ENCODE measurements at regions not wholly inside any gene's neighbourhood (a gene's known extent, or its start where the extent isn't known, plus 50 kb on each side); places are given as distances from the start of the nearest gene placed in this dataset.

- FAIRE-seq (no peak), DNase-seq (ENCODE audit: low read depth) (no peak)
- Histone ChIP-seq H2AFZ (ENCODE audit: low read depth, low read length) (no peak overlapping the region), H3K27ac (ENCODE audit: low read depth, low read length) (no peak overlapping the region), H3K27me3 (ENCODE audit: insufficient read depth, low read length) (no peaks in the 10 kb centered on the region), H4K20me1 (ENCODE audit: insufficient read depth, low read length) (no peaks in the 10 kb centered on the region), H3K4me3 (ENCODE audit: insufficient read depth, low read depth, low read length) (no peak overlapping the region), H3K9ac (ENCODE audit: low read length) (no peak overlapping the region), H3K9me3 (ENCODE audit: insufficient read depth, low read depth, low read length) (no peaks in the 10 kb centered on the region), H3K4me2 (ENCODE audit: low read length) (no peak overlapping the region), H3K4me1 (ENCODE audit: insufficient read depth, low read length) (peaks cover 14% of the 10 kb centered on the region), H3K79me2 (ENCODE audit: insufficient read depth, low read length) (no peaks in the 10 kb centered on the region), H3K36me3 (ENCODE audit: insufficient read depth, low read length) (no peaks in the 10 kb centered on the region)
- Mint-ChIP-seq H3K27me3 (ENCODE audit: low read depth, unreplicated experiment) (no peaks in the 10 kb centered on the region), H3K27ac (ENCODE audit: unreplicated experiment) (no peak overlapping the region), H3K36me3 (ENCODE audit: low read depth, unreplicated experiment) (no peaks in the 10 kb centered on the region), H3K4me1 (ENCODE audit: low read depth, unreplicated experiment) (peaks cover 22% of the 10 kb centered on the region), H3K4me3 (ENCODE audit: unreplicated experiment) (no peak overlapping the region), H3K9me3 (ENCODE audit: unreplicated experiment) (peaks cover 8% of the 10 kb centered on the region)
- TF ChIP-seq EZH2 (IDR thresholded peaks at IDR 0.05; ENCODE audit: insufficient read depth, low read length) (no peak), CTCF (IDR thresholded peaks at IDR 0.05; ENCODE audit: insufficient read depth, low read depth, low read length) (no peak)
Measured at GRCh38 chr6:139602577-139602976, 228.1 kb upstream of the CITED2 start.

GRCh38 chr6:139600919-139601475 is 226.5 kb upstream of the CITED2 start:
- Mint-ChIP-seq H3K4me3 (ENCODE audit: unreplicated experiment) (no peak overlapping the region), H3K9me3 (ENCODE audit: unreplicated experiment) (peaks cover 8% of the 10 kb centered on the region), H3K27me3 (ENCODE audit: low read depth, unreplicated experiment) (no peaks in the 10 kb centered on the region), H3K27ac (ENCODE audit: unreplicated experiment) (no peak overlapping the region), H3K4me1 (ENCODE audit: low read depth, unreplicated experiment) (peaks cover 20% of the 10 kb centered on the region), H3K36me3 (ENCODE audit: low read depth, unreplicated experiment) (no peaks in the 10 kb centered on the region)
- DNase-seq (ENCODE audit: low read depth) = no peak
- Histone ChIP-seq H3K4me1 (ENCODE audit: insufficient read depth, low read length) (peaks cover 25% of the 10 kb centered on the region), H3K27ac (ENCODE audit: low read depth, low read length) (no peak overlapping the region), H2AFZ (ENCODE audit: low read depth, low read length) (no peak overlapping the region), H4K20me1 (ENCODE audit: insufficient read depth, low read length) (no peaks in the 10 kb centered on the region), H3K36me3 (ENCODE audit: insufficient read depth, low read length) (no peaks in the 10 kb centered on the region), H3K4me3 (ENCODE audit: insufficient read depth, low read depth, low read length) (no peak overlapping the region), H3K9ac (ENCODE audit: low read length) (no peak overlapping the region), H3K79me2 (ENCODE audit: insufficient read depth, low read length) (no peaks in the 10 kb centered on the region), H3K9me3 (ENCODE audit: insufficient read depth, low read depth, low read length) (no peaks in the 10 kb centered on the region), H3K27me3 (ENCODE audit: insufficient read depth, low read length) (no peaks in the 10 kb centered on the region), H3K4me2 (ENCODE audit: low read length) (no peak overlapping the region)
- TF ChIP-seq EZH2 (IDR thresholded peaks at IDR 0.05; ENCODE audit: insufficient read depth, low read length) (no peak), CTCF (IDR thresholded peaks at IDR 0.05; ENCODE audit: insufficient read depth, low read depth, low read length) (no peak)
- FAIRE-seq = no peak

GRCh38 chr6:139600343-139600742 is 225.9 kb upstream of the CITED2 start:
- H3K4me2 ChIP-seq (ENCODE audit: low read length) = no peak overlapping the region
- H3K79me2 ChIP-seq (ENCODE audit: insufficient read depth, low read length) = no peaks in the 10 kb centered on the region
- Mint-ChIP-seq H3K9me3 (ENCODE audit: unreplicated experiment) (peaks cover 8% of the 10 kb centered on the region), H3K36me3 (ENCODE audit: low read depth, unreplicated experiment) (no peaks in the 10 kb centered on the region), H3K27me3 (ENCODE audit: low read depth, unreplicated experiment) (no peaks in the 10 kb centered on the region), H3K4me1 (ENCODE audit: low read depth, unreplicated experiment) (peaks cover 22% of the 10 kb centered on the region), H3K4me3 (ENCODE audit: unreplicated experiment) (no peak overlapping the region), H3K27ac (ENCODE audit: unreplicated experiment) (no peak overlapping the region)
- H3K9ac ChIP-seq (ENCODE audit: low read length) = no peak overlapping the region
- no peaks in the 10 kb centered on the region for H3K27me3 ChIP-seq (ENCODE audit: insufficient read depth, low read length)
- H3K4me1 ChIP-seq (ENCODE audit: insufficient read depth, low read length) = peaks cover 25% of the 10 kb centered on the region
- H3K27ac ChIP-seq (ENCODE audit: low read depth, low read length) = no peak overlapping the region
- no peaks in the 10 kb centered on the region for H3K36me3 ChIP-seq (ENCODE audit: insufficient read depth, low read length)
- DNase-seq (ENCODE audit: low read depth) (no peak), FAIRE-seq (no peak)
- H2AFZ ChIP-seq (ENCODE audit: low read depth, low read length) = no peak overlapping the region
- H3K4me3 ChIP-seq (ENCODE audit: insufficient read depth, low read depth, low read length) = no peak overlapping the region
- H3K9me3 ChIP-seq (ENCODE audit: insufficient read depth, low read depth, low read length) = no peaks in the 10 kb centered on the region
- H4K20me1 ChIP-seq (ENCODE audit: insufficient read depth, low read length) = no peaks in the 10 kb centered on the region
- TF ChIP-seq EZH2 (IDR thresholded peaks at IDR 0.05; ENCODE audit: insufficient read depth, low read length) (no peak), CTCF (IDR thresholded peaks at IDR 0.05; ENCODE audit: insufficient read depth, low read depth, low read length) (no peak)
